Liver (tissue), 3 donors: ENCODE measurements at regions not wholly inside any gene's neighbourhood (a gene's known extent, or its start where the extent isn't known, plus 50 kb on each side); places are given as distances from the start of the nearest gene placed in this dataset.

Experiments used
- CTCF ChIP-seq: fragments of 150-350 bp; IDR thresholded peaks from 2 replicates; pipeline ENCODE4 v1.5.1; 2017; ENCODE audit warnings: improper control_type of control experiment, low read depth, low read length; ENCODE audit not compliant: missing input control
- EGR1 ChIP-seq, 2 donors: IDR thresholded peaks; 2 replicates each; pipeline ENCODE4 v1.6.1; 2016 to 2018; ENCODE audit warnings: antibody characterized with exemption in 2 of 2, low read depth in 2 of 2
- RXRA ChIP-seq, 2 donors: IDR thresholded peaks; 2 replicates each; pipeline ENCODE4 v1.6.1; 2017 to 2018; ENCODE audit warnings: antibody characterized with exemption in 2 of 2, mild to moderate bottlenecking in 1 of 2
- donor health status: healthy.
- donor health status: healthy.

- TF ChIP-seq RXRA (IDR thresholded peaks at IDR 0.05) (no peak), EGR1 (IDR thresholded peaks at IDR 0.05; ENCODE audit: low read depth in 2 of 2) (no peak), CTCF (no peak)
Measured at GRCh38 chr20:40562031-40562430, 127.0 kb downstream of the MAFB start.
